Tibial nerve (tissue), 4 donors: ENCODE measurements at regions not wholly inside any gene's neighbourhood (a gene's known extent, or its start where the extent isn't known, plus 50 kb on each side); places are given as distances from the start of the nearest gene placed in this dataset.

ENCODE experiments used
- CTCF ChIP-seq, 5 experiments: fragments of 200-600 bp in 3 of 5; fragments of 450-650 bp in 2 of 5; sonication (generic) in 3 of 5; IDR thresholded peaks; one replicate each; pipeline ENCODE4 v1.5.1; 2016 to 2019; ENCODE audit warnings: antibody characterized with exemption in 5 of 5, mild to moderate bottlenecking in 3 of 5, moderate library complexity in 2 of 5
- EP300 ChIP-seq, 2 donors: sonication (generic); formaldehyde crosslinking; IDR thresholded peaks; one replicate each; pipeline ENCODE4 v1.6.1; 2017; ENCODE audit warnings: antibody characterized with exemption in 2 of 2, mild to moderate bottlenecking in 1 of 2
- POLR2A ChIP-seq, 2 donors: fragments of 450-650 bp; IDR thresholded peaks; one replicate each; pipeline ENCODE4 v1.6.1; 2017; ENCODE audit warnings: antibody characterized with exemption in 2 of 2, mild to moderate bottlenecking in 2 of 2, moderate library complexity in 2 of 2

DNA sequence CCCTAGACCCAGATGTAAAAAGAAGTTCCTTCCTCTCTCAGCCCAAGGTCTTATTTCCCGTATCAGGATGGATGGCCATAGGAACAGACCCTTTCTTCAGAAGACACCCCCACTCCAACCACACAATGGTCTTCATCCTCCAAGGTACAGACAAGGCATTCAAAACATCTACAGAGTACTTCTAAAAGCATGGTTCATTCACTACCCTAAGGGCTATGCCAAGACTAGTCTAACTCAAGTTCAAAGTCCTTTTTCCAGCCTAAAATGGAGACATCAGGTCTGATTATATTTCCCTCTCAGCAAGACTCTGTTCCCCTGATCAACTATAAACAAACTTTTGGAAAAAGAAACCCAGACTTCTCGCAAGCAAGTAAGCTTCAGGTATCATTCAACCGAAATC is 388.9 kb downstream of the NPIPA8 start:
- TF ChIP-seq CTCF (IDR thresholded peaks at IDR 0.05) (no peak), POLR2A (IDR thresholded peaks at IDR 0.05) (no peak), EP300 (IDR thresholded peaks at IDR 0.05) (no peak)
